Tibial nerve (tissue), 4 donors: ENCODE measurements at regions not wholly inside any gene's neighbourhood (a gene's known extent, or its start where the extent isn't known, plus 50 kb on each side); places are given as distances from the start of the nearest gene placed in this dataset.

ENCODE experiments used
- EP300 ChIP-seq, 2 donors: sonication (generic); formaldehyde crosslinking; IDR thresholded peaks; one replicate each; pipeline ENCODE4 v1.6.1; 2017; ENCODE audit warnings: antibody characterized with exemption in 2 of 2, mild to moderate bottlenecking in 1 of 2
- POLR2A ChIP-seq, 2 donors: fragments of 450-650 bp; IDR thresholded peaks; one replicate each; pipeline ENCODE4 v1.6.1; 2017; ENCODE audit warnings: antibody characterized with exemption in 2 of 2, mild to moderate bottlenecking in 2 of 2, moderate library complexity in 2 of 2
- TF ChIP-seq, protein P1 (sequence below), 5 experiments: fragments of 200-600 bp in 3 of 5; fragments of 450-650 bp in 2 of 5; sonication (generic) in 3 of 5; IDR thresholded peaks; one replicate each; pipeline ENCODE4 v1.5.1; 2016 to 2019; ENCODE audit warnings: antibody characterized with exemption in 5 of 5, mild to moderate bottlenecking in 3 of 5, moderate library complexity in 2 of 5

DNA sequence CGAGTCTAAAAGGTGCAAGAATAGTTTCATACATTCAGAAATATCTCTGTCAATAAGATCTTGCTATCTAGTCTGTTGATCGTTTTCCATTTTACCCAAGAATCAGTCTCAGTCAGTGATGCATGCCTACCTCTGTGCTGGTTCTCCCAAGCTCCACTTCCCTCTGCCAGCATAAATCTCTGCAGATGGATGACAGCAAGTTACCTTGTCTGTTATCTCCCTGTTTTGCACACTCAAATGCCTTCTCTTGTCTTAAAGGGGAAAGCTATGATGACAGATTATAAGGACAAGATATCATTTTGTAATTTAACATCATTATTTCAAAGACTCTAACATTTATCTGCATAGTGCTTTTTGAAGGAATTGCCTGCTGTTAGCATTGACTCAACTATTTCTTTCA, 802.1 kb upstream of the SEMA6A start:
- TF ChIP-seq, protein P1, sequence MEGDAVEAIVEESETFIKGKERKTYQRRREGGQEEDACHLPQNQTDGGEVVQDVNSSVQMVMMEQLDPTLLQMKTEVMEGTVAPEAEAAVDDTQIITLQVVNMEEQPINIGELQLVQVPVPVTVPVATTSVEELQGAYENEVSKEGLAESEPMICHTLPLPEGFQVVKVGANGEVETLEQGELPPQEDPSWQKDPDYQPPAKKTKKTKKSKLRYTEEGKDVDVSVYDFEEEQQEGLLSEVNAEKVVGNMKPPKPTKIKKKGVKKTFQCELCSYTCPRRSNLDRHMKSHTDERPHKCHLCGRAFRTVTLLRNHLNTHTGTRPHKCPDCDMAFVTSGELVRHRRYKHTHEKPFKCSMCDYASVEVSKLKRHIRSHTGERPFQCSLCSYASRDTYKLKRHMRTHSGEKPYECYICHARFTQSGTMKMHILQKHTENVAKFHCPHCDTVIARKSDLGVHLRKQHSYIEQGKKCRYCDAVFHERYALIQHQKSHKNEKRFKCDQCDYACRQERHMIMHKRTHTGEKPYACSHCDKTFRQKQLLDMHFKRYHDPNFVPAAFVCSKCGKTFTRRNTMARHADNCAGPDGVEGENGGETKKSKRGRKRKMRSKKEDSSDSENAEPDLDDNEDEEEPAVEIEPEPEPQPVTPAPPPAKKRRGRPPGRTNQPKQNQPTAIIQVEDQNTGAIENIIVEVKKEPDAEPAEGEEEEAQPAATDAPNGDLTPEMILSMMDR (IDR thresholded peaks at IDR 0.05) = no peak
- TF ChIP-seq POLR2A (IDR thresholded peaks at IDR 0.05) (no peak), EP300 (IDR thresholded peaks at IDR 0.05) (no peak)
